Neural cell (in vitro differentiated cells): ENCODE measurements at regions not wholly inside any gene's neighbourhood (a gene's known extent, or its start where the extent isn't known, plus 50 kb on each side); places are given as distances from the start of the nearest gene placed in this dataset.
"Not testable (repeated sequence)": the region's sequence is repeated elsewhere in the genome, so short reads cannot be mapped to it uniquely, and the experiment has no call there.

Experiments
- H2AFZ ChIP-seq: fragments of 200-600, 300-800 bp; sonication (generic), shearing (Covaris generic); 2 replicates; pipeline ENCODE4 v1.6.0; 2014; ENCODE audit warnings: low read depth, mild to moderate bottlenecking, antibody characterized with exemption, low read length, moderate library complexity
- H3F3A ChIP-seq: fragments of 200-600 bp; shearing (Covaris generic); 2 replicates; pipeline ENCODE4 v1.6.1; 2016; ENCODE audit warnings: mild to moderate bottlenecking, moderate library complexity, mixed read lengths, antibody characterized with exemption, low read length; ENCODE audit not compliant: insufficient read depth, poor library complexity, severe bottlenecking
- H3K27ac ChIP-seq: fragments of 200-600, 300-800 bp; sonication (generic), shearing (Covaris generic); 2 replicates; pipeline ENCODE4 v1.5.1; 2014; ENCODE audit warnings: mild to moderate bottlenecking, low read length, moderate library complexity
- H3K27me3 ChIP-seq: fragments of 300-800, 200-600 bp; sonication (generic), shearing (Covaris generic); 2 replicates; pipeline ENCODE4 v1.6.0; 2014; ENCODE audit warnings: mild to moderate bottlenecking, low read depth, low read length, moderate library complexity; ENCODE audit not compliant: insufficient read depth
- H3K36me3 ChIP-seq: fragments of 300-800, 200-600 bp; sonication (generic), shearing (Covaris generic); 2 replicates; pipeline ENCODE4 v1.5.1; 2014; ENCODE audit warnings: mild to moderate bottlenecking, antibody characterized with exemption, low read length, moderate library complexity; ENCODE audit not compliant: insufficient read depth
- H3K4me2 ChIP-seq: fragments of 300-800, 200-600 bp; sonication (generic), shearing (Covaris generic); 2 replicates; pipeline ENCODE4 v1.6.0; 2014; ENCODE audit warnings: mild to moderate bottlenecking, low read length
- H3K4me3 ChIP-seq: fragments of 300-800, 200-600 bp; sonication (generic), shearing (Covaris generic); 2 replicates; pipeline ENCODE4 v1.5.1; 2014; ENCODE audit warnings: mild to moderate bottlenecking, low read length, moderate library complexity
- H3K79me2 ChIP-seq: fragments of 200-600 bp; shearing (Covaris generic); replicated peaks from 2 replicates; pipeline ENCODE4 v1.6.0; 2014; ENCODE audit warnings: mild to moderate bottlenecking, low read length, moderate library complexity; ENCODE audit not compliant: insufficient read depth
- H3K9ac ChIP-seq: fragments of 300-800, 200-600 bp; sonication (generic), shearing (Covaris generic); 2 replicates; pipeline ENCODE4 v1.6.1; 2016; ENCODE audit warnings: mild to moderate bottlenecking, low read length, mixed read lengths
- H3K9me2 ChIP-seq: fragments of 200-600 bp; shearing (Covaris generic); 2 replicates; pipeline ENCODE4 v1.6.1; 2016; ENCODE audit warnings: mild to moderate bottlenecking, low read length, mixed read lengths; ENCODE audit not compliant: insufficient read depth
- H3K9me3 ChIP-seq: fragments of 200-600, 300-800 bp; sonication (generic), shearing (Covaris generic); 2 replicates; pipeline ENCODE4 v1.6.1; 2016; ENCODE audit warnings: mild to moderate bottlenecking, mixed run types, low read length, moderate library complexity, mixed read lengths
- H4K20me1 ChIP-seq: fragments of 200-600 bp; shearing (Covaris generic); 2 replicates; pipeline ENCODE4 v1.6.1; 2016; ENCODE audit warnings: mild to moderate bottlenecking, mixed run types; ENCODE audit not compliant: insufficient read depth
- CTCF ChIP-seq: fragments of 450-650 bp; IDR thresholded peaks from 2 replicates; pipeline ENCODE4 v1.5.1; 2014; ENCODE audit warnings: antibody characterized with exemption, mild to moderate bottlenecking, moderate library complexity; ENCODE audit not compliant: poor library complexity, severe bottlenecking
- EP300 ChIP-seq: fragments of 450-650 bp; conservative IDR thresholded peaks from 2 replicates; pipeline ENCODE4 v1.6.1; 2014; ENCODE audit warnings: antibody characterized with exemption, mild to moderate bottlenecking, moderate library complexity; ENCODE audit not compliant: poor library complexity, severe bottlenecking
- EZH2 ChIP-seq: fragments of 200-600, 300-800 bp; shearing (Covaris generic), sonication (generic); IDR thresholded peaks from 2 replicates; pipeline ENCODE4 v1.6.1; 2014; ENCODE audit warnings: antibody characterized with exemption, low read length, borderline replicate concordance, mild to moderate bottlenecking; ENCODE audit not compliant: insufficient read depth, poor library complexity, severe bottlenecking
- MXI1 ChIP-seq: fragments of 450-650 bp; conservative IDR thresholded peaks from 2 replicates; pipeline ENCODE4 v1.6.1; 2014; ENCODE audit warnings: antibody characterized with exemption, mild to moderate bottlenecking; ENCODE audit not compliant: poor library complexity, severe bottlenecking
- POLR2AphosphoS5 ChIP-seq: IDR thresholded peaks from 2 replicates; pipeline ENCODE4 v1.6.1; 2012
- RAD21 ChIP-seq: fragments of 450-650 bp; conservative IDR thresholded peaks from 2 replicates; pipeline ENCODE4 v1.6.1; 2014; ENCODE audit warnings: antibody characterized with exemption, mild to moderate bottlenecking, moderate library complexity
- REST ChIP-seq: IDR thresholded peaks from 2 replicates; pipeline ENCODE4 v1.6.1; 2012; ENCODE audit warnings: borderline replicate concordance
- SMC3 ChIP-seq: fragments of 450-650 bp; conservative IDR thresholded peaks from 2 replicates; pipeline ENCODE4 v1.6.1; 2014; ENCODE audit warnings: antibody characterized with exemption, mild to moderate bottlenecking, moderate library complexity; ENCODE audit not compliant: poor library complexity
- TAF1 ChIP-seq: IDR thresholded peaks from 2 replicates; pipeline ENCODE4 v1.6.1; 2012; ENCODE audit warnings: low read depth

GRCh38 chr2:83253848-83254247 is 1205.2 kb downstream of the SUCLG1 start:
- Histone ChIP-seq H3K9me2 (no peaks in the 10 kb centered on the region), H3K9me3 (no peaks in the 10 kb centered on the region), H4K20me1 (no peaks in the 10 kb centered on the region), H3F3A (no peaks in the 10 kb centered on the region), H3K27ac (no peak overlapping the region), H3K79me2 (no peaks in the 10 kb centered on the region), H3K4me3 (no peak overlapping the region), H3K27me3 (no peaks in the 10 kb centered on the region), H3K36me3 (no peaks in the 10 kb centered on the region), H3K4me2 (no peak overlapping the region), H2AFZ (no peak overlapping the region), H3K9ac (no peak overlapping the region)
- no peak for TF ChIP-seq MXI1
- no peak for TF ChIP-seq REST
- TF ChIP-seq POLR2AphosphoS5: no peak
- no peak for TF ChIP-seq TAF1
- TF ChIP-seq EZH2: no peak
- no peak for TF ChIP-seq EP300
- no peak for TF ChIP-seq SMC3
- no peak for TF ChIP-seq CTCF
- TF ChIP-seq RAD21: no peak

DNA sequence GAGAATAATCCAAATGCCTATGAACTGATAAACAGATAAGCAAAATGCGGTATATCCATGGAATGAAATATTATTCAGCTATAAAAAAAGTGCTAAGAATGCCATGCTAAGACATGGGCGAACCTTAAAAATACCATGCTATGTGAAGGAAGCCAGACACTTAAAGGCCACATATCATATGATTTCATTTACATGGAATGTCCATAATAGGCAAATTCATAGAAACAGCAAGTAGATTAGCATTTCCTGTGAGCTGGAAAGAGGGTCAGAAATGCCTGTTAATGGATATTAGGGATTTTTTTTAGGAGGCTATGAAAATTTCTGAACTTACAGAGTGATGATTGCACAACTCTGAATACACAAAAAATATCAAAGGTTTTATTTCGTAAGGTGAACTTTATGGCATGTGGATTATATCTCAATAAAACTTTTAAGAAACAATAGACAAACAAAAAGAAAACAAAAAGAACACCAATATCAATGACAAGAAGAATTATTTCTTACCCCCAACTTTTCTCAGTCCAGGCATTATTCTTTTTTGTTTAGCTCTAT is 1207.7 kb downstream of the SUCLG1 start:
- no peaks in the 10 kb centered on the region for H3K79me2 ChIP-seq
- H3K27me3 ChIP-seq: no peaks in the 10 kb centered on the region
- H3K9me2 ChIP-seq: no peaks in the 10 kb centered on the region
- H4K20me1 ChIP-seq: no peaks in the 10 kb centered on the region
- no peaks in the 10 kb centered on the region for H3K36me3 ChIP-seq
- no peaks in the 10 kb centered on the region for H3F3A ChIP-seq
- no peak overlapping the region for H3K27ac ChIP-seq
- H3K9ac ChIP-seq: no peak overlapping the region
- no peaks in the 10 kb centered on the region for H3K9me3 ChIP-seq
- TF ChIP-seq POLR2AphosphoS5 (no peak), RAD21 (no peak), TAF1 (no peak), REST (no peak)
- H2AFZ ChIP-seq: no peak overlapping the region
- no peak overlapping the region for H3K4me3 ChIP-seq
- no peak overlapping the region for H3K4me2 ChIP-seq

DNA sequence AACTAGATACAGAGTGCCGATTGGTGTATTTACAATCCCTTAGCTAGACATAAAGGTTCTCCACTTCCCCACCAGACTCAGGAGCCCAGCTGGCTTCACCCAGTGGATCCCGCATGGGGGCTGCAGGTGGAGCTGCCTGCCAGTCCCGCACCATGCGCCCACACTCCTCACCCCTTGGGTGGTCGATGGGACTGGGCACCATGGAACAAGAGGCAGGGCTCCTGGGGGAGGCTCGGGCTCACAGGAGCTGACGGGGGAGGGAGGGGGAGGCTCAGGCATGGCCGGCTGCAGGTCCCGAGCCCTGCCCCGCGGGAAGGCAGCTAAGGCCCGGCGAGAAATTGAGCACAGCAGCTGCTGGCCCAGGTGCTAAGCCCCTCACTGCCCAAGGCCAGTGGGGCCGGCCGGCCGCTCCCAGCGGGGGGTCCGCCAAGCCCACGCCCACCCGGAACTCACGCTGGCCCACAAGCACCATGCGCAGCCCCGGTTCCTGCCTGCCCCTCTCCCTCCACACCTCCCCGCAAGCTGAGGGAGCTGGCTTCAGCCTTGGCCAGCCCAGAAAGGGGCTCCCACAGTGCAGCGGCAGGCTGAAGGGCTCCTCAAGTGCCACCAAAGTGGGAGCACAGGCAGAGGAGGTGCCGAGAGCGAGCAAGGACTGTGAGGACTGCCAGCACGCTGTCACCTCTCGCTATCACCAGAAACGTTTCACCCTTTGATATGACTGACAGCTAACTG is 1213.1 kb downstream of the SUCLG1 start:
- not testable (repeated sequence) for H3K4me3 ChIP-seq, H3K4me2 ChIP-seq, H2AFZ ChIP-seq

More for the DNA sequence above, 1213.1 kb downstream of the SUCLG1 start:
- H3K79me2 ChIP-seq, H3K9me2 ChIP-seq, H3F3A ChIP-seq, H3K27me3 ChIP-seq, H3K36me3 ChIP-seq, H3K27ac ChIP-seq, H4K20me1 ChIP-seq, H3K9me3 ChIP-seq, H3K9ac ChIP-seq: not testable (repeated sequence)
